ENCODE measurements at regions not wholly inside any gene's neighbourhood (a gene's known extent, or its start where the extent isn't known, plus 50 kb on each side); places are given as distances from the start of the nearest gene placed in this dataset.

- no peak overlapping the region for H3K4me3 ChIP-seq
- no peaks in the 10 kb centered on the region for H3K36me3 ChIP-seq (replicated peaks)
- H3K4me1 ChIP-seq: no peaks in the 10 kb centered on the region
- no peaks in the 10 kb centered on the region for H3K9me3 ChIP-seq
- DNase-seq (ENCODE audit: low spot score in 2 of 2): no peak
- in situ Hi-C loops (cut with MboI; ENCODE audit: low sequenced_read_pairs): no loop called here
- H3K27me3 ChIP-seq (ENCODE audit: low read depth): no peaks in the 10 kb centered on the region
These were observed 109.9 kb downstream of the RPS24 start for GRCh38 chr10:78143576-78143975.

GRCh38 chr10:78146200-78146599 is 112.5 kb downstream of the RPS24 start:
- no peak overlapping the region for H3K4me3 ChIP-seq
- no peaks in the 10 kb centered on the region for H3K4me1 ChIP-seq
- in situ Hi-C loops (cut with MboI; ENCODE audit: low sequenced_read_pairs): no loop called here
- no peak for DNase-seq (ENCODE audit: low spot score in 2 of 2)
- H3K9me3 ChIP-seq: no peaks in the 10 kb centered on the region
- no peaks in the 10 kb centered on the region for H3K36me3 ChIP-seq (replicated peaks)
- no peaks in the 10 kb centered on the region for H3K27me3 ChIP-seq (ENCODE audit: low read depth)

- in situ Hi-C loops (cut with MboI; ENCODE audit: low sequenced_read_pairs): no loop called here
- Histone ChIP-seq H3K9me3 (no peaks in the 10 kb centered on the region), H3K4me3 (no peak overlapping the region), H3K36me3 (replicated peaks) (no peaks in the 10 kb centered on the region), H3K27me3 (ENCODE audit: low read depth) (no peaks in the 10 kb centered on the region), H3K4me1 (no peaks in the 10 kb centered on the region)
- no peak for DNase-seq (ENCODE audit: low spot score in 2 of 2)
These were observed 113.5 kb downstream of the RPS24 start for GRCh38 chr10:78147202-78147601.

- H3K27me3 ChIP-seq (ENCODE audit: low read depth): no peaks in the 10 kb centered on the region
- H3K36me3 ChIP-seq (replicated peaks): no peaks in the 10 kb centered on the region
- no peaks in the 10 kb centered on the region for H3K9me3 ChIP-seq
- in situ Hi-C loops (cut with MboI; ENCODE audit: low sequenced_read_pairs): no loop called here
- no peak overlapping the region for H3K4me3 ChIP-seq
- no peaks in the 10 kb centered on the region for H3K4me1 ChIP-seq
- DNase-seq (ENCODE audit: low spot score in 2 of 2): no peak
These were observed 114.7 kb downstream of the RPS24 start for GRCh38 chr10:78148216-78148960.

GRCh38 chr10:78148961-78149612 is 115.4 kb downstream of the RPS24 start:
- H3K4me3 ChIP-seq: no peak overlapping the region
- H3K36me3 ChIP-seq (replicated peaks): no peaks in the 10 kb centered on the region
- no peaks in the 10 kb centered on the region for H3K27me3 ChIP-seq (ENCODE audit: low read depth)
- no peaks in the 10 kb centered on the region for H3K4me1 ChIP-seq
- DNase-seq (ENCODE audit: low spot score in 2 of 2): no peak
- no peaks in the 10 kb centered on the region for H3K9me3 ChIP-seq
- in situ Hi-C loops (cut with MboI; ENCODE audit: low sequenced_read_pairs): no loop called here

- no peaks in the 10 kb centered on the region for H3K9me3 ChIP-seq
- in situ Hi-C loops (cut with MboI; ENCODE audit: low sequenced_read_pairs): no loop called here
These were observed 117.1 kb downstream of the RPS24 start for GRCh38 chr10:78150756-78151155.

GRCh38 chr10:78155722-78156121 is 122.1 kb downstream of the RPS24 start:
- DNase-seq (ENCODE audit: low spot score in 2 of 2): no peak

More at GRCh38 chr10:78150756-78151155, 117.1 kb downstream of the RPS24 start:
- Histone ChIP-seq H3K27me3 (ENCODE audit: low read depth) (no peaks in the 10 kb centered on the region), H3K36me3 (replicated peaks) (no peaks in the 10 kb centered on the region), H3K4me3 (no peak overlapping the region), H3K4me1 (no peaks in the 10 kb centered on the region)
- DNase-seq (ENCODE audit: low spot score in 2 of 2): no peak

GRCh38 chr10:78160591-78160990 is 126.9 kb downstream of the RPS24 start:
- H3K27me3 ChIP-seq (ENCODE audit: low read depth): no peaks in the 10 kb centered on the region
- no peak for DNase-seq (ENCODE audit: low spot score in 2 of 2)
- H3K9me3 ChIP-seq: no peaks in the 10 kb centered on the region
- H3K4me3 ChIP-seq: no peak overlapping the region
- no peaks in the 10 kb centered on the region for H3K36me3 ChIP-seq (replicated peaks)
- no peaks in the 10 kb centered on the region for H3K4me1 ChIP-seq
- in situ Hi-C loops (cut with MboI; ENCODE audit: low sequenced_read_pairs): no loop called here

More at GRCh38 chr10:78155722-78156121, 122.1 kb downstream of the RPS24 start:
- H3K4me1 ChIP-seq: no peaks in the 10 kb centered on the region
- H3K36me3 ChIP-seq (replicated peaks): no peaks in the 10 kb centered on the region
- no peak overlapping the region for H3K4me3 ChIP-seq
- in situ Hi-C loops (cut with MboI; ENCODE audit: low sequenced_read_pairs): no loop called here
- H3K9me3 ChIP-seq: no peaks in the 10 kb centered on the region
- no peaks in the 10 kb centered on the region for H3K27me3 ChIP-seq (ENCODE audit: low read depth)

GRCh38 chr10:78162853-78163252 is 129.2 kb downstream of the RPS24 start:
- DNase-seq (ENCODE audit: low spot score in 2 of 2): no peak

GRCh38 chr10:78164702-78165101 is 131.0 kb downstream of the RPS24 start:
- peaks cover 2% of the 10 kb centered on the region; the same call in 1 of the 2 replicates for H3K27me3 ChIP-seq (ENCODE audit: low read depth)
- 0 out of 2 replicates have a peak, but pooled peaks cover 2% of the 10 kb centered on the region for H3K9me3 ChIP-seq
- no peak overlapping the region for H3K4me3 ChIP-seq
- H3K4me1 ChIP-seq: no peaks in the 10 kb centered on the region
- no peaks in the 10 kb centered on the region for H3K36me3 ChIP-seq (replicated peaks)
- in situ Hi-C loops (cut with MboI; ENCODE audit: low sequenced_read_pairs): no loop called here
- DNase-seq (ENCODE audit: low spot score in 2 of 2): no peak

More at GRCh38 chr10:78162853-78163252, 129.2 kb downstream of the RPS24 start:
- Histone ChIP-seq H3K4me1 (no peaks in the 10 kb centered on the region), H3K9me3 (0 out of 2 replicates have a peak, but pooled peaks cover 2% of the 10 kb centered on the region), H3K27me3 (ENCODE audit: low read depth) (peaks cover under 1% of the 10 kb centered on the region; the same call in 1 of the 2 replicates), H3K36me3 (replicated peaks) (no peaks in the 10 kb centered on the region), H3K4me3 (no peak overlapping the region)
- in situ Hi-C loops (cut with MboI; ENCODE audit: low sequenced_read_pairs): no loop called here

GRCh38 chr10:78165172-78165571 is 131.5 kb downstream of the RPS24 start:
- Histone ChIP-seq H3K9me3 (0 out of 2 replicates have a peak, but pooled peaks cover 2% of the 10 kb centered on the region), H3K27me3 (ENCODE audit: low read depth) (peaks cover 2% of the 10 kb centered on the region; the same call in 1 of the 2 replicates), H3K4me3 (no peak overlapping the region), H3K36me3 (replicated peaks) (no peaks in the 10 kb centered on the region), H3K4me1 (no peaks in the 10 kb centered on the region)
- in situ Hi-C loops (cut with MboI; ENCODE audit: low sequenced_read_pairs): no loop called here
- DNase-seq (ENCODE audit: low spot score in 2 of 2): no peak

- Histone ChIP-seq H3K36me3 (replicated peaks) (no peaks in the 10 kb centered on the region), H3K9me3 (0 out of 2 replicates have a peak, but pooled peaks cover 2% of the 10 kb centered on the region), H3K27me3 (ENCODE audit: low read depth) (peaks cover 2% of the 10 kb centered on the region; the same call in 1 of the 2 replicates), H3K4me3 (no peak overlapping the region), H3K4me1 (no peaks in the 10 kb centered on the region)
- in situ Hi-C loops (cut with MboI; ENCODE audit: low sequenced_read_pairs): no loop called here
- no peak for DNase-seq (ENCODE audit: low spot score in 2 of 2)
These were observed 132.0 kb downstream of the RPS24 start for GRCh38 chr10:78165617-78166016.

- DNase-seq (ENCODE audit: low spot score in 2 of 2): no peak
- Histone ChIP-seq H3K27me3 (ENCODE audit: low read depth) (peaks cover 2% of the 10 kb centered on the region; the same call in 1 of the 2 replicates), H3K9me3 (0 out of 2 replicates have a peak, but pooled peaks cover 2% of the 10 kb centered on the region), H3K36me3 (replicated peaks) (no peaks in the 10 kb centered on the region), H3K4me1 (no peaks in the 10 kb centered on the region), H3K4me3 (no peak overlapping the region)
- in situ Hi-C loops (cut with MboI; ENCODE audit: low sequenced_read_pairs): no loop called here
These were observed 132.6 kb downstream of the RPS24 start for GRCh38 chr10:78166261-78166660.

GRCh38 chr10:78169214-78169613 is 135.6 kb downstream of the RPS24 start:
- Histone ChIP-seq H3K4me1 (no peaks in the 10 kb centered on the region), H3K4me3 (no peak overlapping the region), H3K27me3 (ENCODE audit: low read depth) (peaks cover 2% of the 10 kb centered on the region), H3K9me3 (0 out of 2 replicates have a peak, but pooled peaks cover 2% of the 10 kb centered on the region), H3K36me3 (replicated peaks) (no peaks in the 10 kb centered on the region)
- in situ Hi-C loops (cut with MboI; ENCODE audit: low sequenced_read_pairs): no loop called here
- DNase-seq (ENCODE audit: low spot score in 2 of 2): no peak

Measured in HAP-1 (cell line).